Endothelial cell of umbilical vein (primary cell): ENCODE measurements at regions not wholly inside any gene's neighbourhood (a gene's known extent, or its start where the extent isn't known, plus 50 kb on each side); places are given as distances from the start of the nearest gene placed in this dataset.

Source experiments
- BruUV-seq: library from RNA; stranded (reverse); fragments of 400-500 nt; replicated peaks from 2 replicates; lab custom pipeline; 2021; lab: Mats Ljungman, UMichigan
- CTCF ChIA-PET: fragments of 300-600, 350-600 bp; sonication (Branson Sonifier 250); formaldehyde crosslinking; loops from one replicate; lab custom pipeline; 2021; ENCODE audit warnings: antibody characterized with exemption, inconsistent platforms; lab: Charles Lee
- POLR2A ChIA-PET: fragments of 300-600, 350-600 bp; sonication (Branson Sonifier 250); formaldehyde crosslinking; loops from one replicate; lab custom pipeline; 2021; ENCODE audit warnings: antibody characterized with exemption, inconsistent platforms; lab: Charles Lee
- DNase-seq: peaks from one replicate; pipeline ENCODE4 v3.0.0-alpha.2; 2011; ENCODE audit warnings: low read depth, low spot score
- FAIRE-seq: peaks from 2 replicates; lab custom pipeline; 2011; peaks lifted over from hg19 to GRCh38; lab: Jason Lieb, UNC
- H2AFZ ChIP-seq: 2 replicates; pipeline ENCODE4 v1.6.0; 2012; ENCODE audit warnings: low read depth, low read length, control low read depth, inconsistent platforms
- H3K27ac ChIP-seq: 2 replicates; pipeline ENCODE4 v1.5.1; 2011; ENCODE audit warnings: low read depth, mild to moderate bottlenecking, control low read depth, low read length, moderate library complexity; ENCODE audit not compliant: insufficient read depth
- H3K27me3 ChIP-seq, 2 experiments: 2 replicates each; pipeline versions ENCODE4 v1.6.0 to v1.6.1; 2011; ENCODE audit warnings: low read length in 2 of 2, mixed read lengths in 1 of 2; ENCODE audit not compliant: control insufficient read depth in 2 of 2, insufficient read depth in 2 of 2
- H3K36me3 ChIP-seq, 2 experiments: 2 replicates in 1 of 2; 3 replicates in 1 of 2; pipeline ENCODE4 v1.5.1; 2011; ENCODE audit warnings: low read length in 2 of 2, mild to moderate bottlenecking in 1 of 2, moderate library complexity in 1 of 2; ENCODE audit not compliant: control insufficient read depth in 2 of 2, insufficient read depth in 2 of 2; ENCODE audit errors: extremely low read depth in 1 of 2
- H3K4me1 ChIP-seq: 3 replicates; pipeline ENCODE4 v1.5.1; 2011; ENCODE audit warnings: mild to moderate bottlenecking, low read length; ENCODE audit not compliant: control insufficient read depth, insufficient read depth; ENCODE audit errors: extremely low read depth
- H3K4me2 ChIP-seq: 2 replicates; pipeline ENCODE4 v1.6.1; 2011; ENCODE audit warnings: low read length, control low read depth, mixed read lengths; ENCODE audit not compliant: insufficient read depth
- H3K4me3 ChIP-seq, 3 experiments: fragments of 200-600 bp in 1 of 3; sonication (generic), shearing (Covaris generic) in 1 of 3; replicated peaks in 1 of 3; 2 replicates each; pipeline ENCODE4 v1.5.1; 2011 to 2016; ENCODE audit warnings: control low read depth in 3 of 3, low read length in 3 of 3, mild to moderate bottlenecking in 2 of 3, inconsistent platforms in 1 of 3, low read depth in 1 of 3, moderate library complexity in 1 of 3; ENCODE audit not compliant: insufficient read depth in 1 of 3
- H3K79me2 ChIP-seq: 2 replicates; pipeline ENCODE4 v1.6.0; 2012; ENCODE audit warnings: low read length, inconsistent platforms; ENCODE audit not compliant: control insufficient read depth, insufficient read depth
- H3K9ac ChIP-seq: replicated peaks from 2 replicates; pipeline ENCODE3; 2011; ENCODE audit warnings: low read length, control low read depth; ENCODE audit not compliant: insufficient read depth; ENCODE audit errors: extremely low read depth
- H3K9me1 ChIP-seq: replicated peaks from 3 replicates; pipeline ENCODE4 v1.6.0; 2011; ENCODE audit warnings: mild to moderate bottlenecking, low read length; ENCODE audit not compliant: control insufficient read depth, insufficient read depth; ENCODE audit errors: extremely low read depth
- H3K9me3 ChIP-seq: replicated peaks from 2 replicates; pipeline ENCODE4 v1.5.1; 2012; ENCODE audit warnings: low read length, inconsistent platforms; ENCODE audit not compliant: control insufficient read depth, insufficient read depth
- H4K20me1 ChIP-seq: replicated peaks from 2 replicates; pipeline ENCODE3; 2011; ENCODE audit warnings: mild to moderate bottlenecking, low read length; ENCODE audit not compliant: control insufficient read depth, insufficient read depth; ENCODE audit errors: extremely low read depth
- EZH2 ChIP-seq: IDR thresholded peaks from 2 replicates; pipeline ENCODE4 v1.6.1; 2012; ENCODE audit warnings: borderline replicate concordance, low read depth, mild to moderate bottlenecking, moderate library complexity, low read length, inconsistent platforms; ENCODE audit not compliant: severe bottlenecking
- FOS ChIP-seq: IDR thresholded peaks from 2 replicates; pipeline ENCODE4 v1.6.1; 2011; ENCODE audit warnings: mild to moderate bottlenecking, low read length, moderate library complexity, borderline replicate concordance; ENCODE audit not compliant: insufficient read depth
- GATA2 ChIP-seq: IDR thresholded peaks from 2 replicates; pipeline ENCODE4 v1.7.0; 2011; ENCODE audit warnings: low read depth, mild to moderate bottlenecking, moderate library complexity, mixed read lengths, low read length; ENCODE audit not compliant: insufficient read length, insufficient read depth
- JUN ChIP-seq: IDR thresholded peaks from 2 replicates; pipeline ENCODE4 v1.6.1; 2011; ENCODE audit warnings: borderline replicate concordance, low read depth; ENCODE audit not compliant: insufficient read length, insufficient read depth
- MYC ChIP-seq: IDR thresholded peaks from one replicate; pipeline ENCODE4 v1.6.1; 2011; ENCODE audit warnings: mild to moderate bottlenecking, low read depth, low read length
- POLR2A ChIP-seq: IDR thresholded peaks from 2 replicates; pipeline ENCODE4 v1.6.1; 2012; ENCODE audit warnings: low read depth, mild to moderate bottlenecking, control low read depth, low read length
- POLR2AphosphoS5 ChIP-seq: IDR thresholded peaks from 2 replicates; pipeline ENCODE4 v1.6.1; 2012; ENCODE audit warnings: low read depth, mild to moderate bottlenecking, control low read depth, low read length, moderate library complexity; ENCODE audit not compliant: insufficient read depth
- dilution Hi-C: fragments of 300-500 bp; cut with MboI; formaldehyde crosslinking; loops from one replicate; pipeline ENCODE4 v1.15.0; 2019; ENCODE audit warnings: low sequenced_read_pairs; ENCODE audit not compliant: extremely low pct_ligation_motif_present
- intact Hi-C: fragments of 100-400 bp; cut with micrococcal nuclease; formaldehyde crosslinking; loops from one replicate; pipeline ENCODE4 v1.10.0; 2022
- TF ChIP-seq, protein P1 (sequence below), 2 donors: IDR thresholded peaks; 1 replicate in 1 of 2; 2 replicates in 1 of 2; pipeline ENCODE4 v1.5.1; 2011; ENCODE audit warnings: low read length in 2 of 2, mild to moderate bottlenecking in 2 of 2, moderate library complexity in 2 of 2, control low read depth in 1 of 2, inconsistent platforms in 1 of 2, low read depth in 1 of 2; ENCODE audit not compliant: insufficient read depth in 1 of 2; ENCODE audit errors: extremely low read depth in 1 of 2
- TF ChIP-seq, protein P2 (sequence below): IDR thresholded peaks from 2 replicates; pipeline ENCODE4 v1.6.1; 2011; ENCODE audit not compliant: insufficient read depth, insufficient read length

DNA sequence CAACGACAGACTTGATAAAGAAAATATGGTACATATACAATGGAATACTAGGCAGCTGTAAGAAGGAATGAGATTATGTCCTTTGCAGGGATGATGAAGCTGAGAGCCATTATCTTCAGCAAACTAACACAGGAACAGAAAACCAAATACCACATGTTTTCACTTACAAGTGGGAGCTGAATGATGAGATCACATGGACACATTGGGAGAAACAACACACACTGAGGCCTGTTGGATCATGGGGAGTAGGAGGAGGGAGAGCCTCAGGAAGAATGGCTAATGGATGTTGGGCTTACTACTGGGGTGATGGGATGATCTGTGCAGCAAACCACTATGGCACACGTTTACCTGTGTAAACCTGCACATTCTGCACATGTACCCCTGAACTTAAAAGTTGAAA lies 209.7 kb downstream of the SPRY1 start:
- Histone ChIP-seq H3K79me2 (no peaks in the 10 kb centered on the region), H3K4me1 (no peaks in the 10 kb centered on the region), H2AFZ (no peak overlapping the region), H3K27me3 (no peaks in the 10 kb centered on the region), H3K4me2 (no peak overlapping the region), H4K20me1 (no peaks in the 10 kb centered on the region), H3K27ac (no peak overlapping the region), H3K36me3 (no peaks in the 10 kb centered on the region), H3K9me1 (no peaks in the 10 kb centered on the region), H3K9ac (no peak overlapping the region), H3K4me3 (no peak overlapping the region), H3K9me3 (no peaks in the 10 kb centered on the region)
- TF ChIP-seq GATA2 (no peak), FOS (no peak), MYC (no peak), JUN (no peak), POLR2AphosphoS5 (no peak), POLR2A (no peak), EZH2 (no peak)
- TF ChIP-seq, protein P1, sequence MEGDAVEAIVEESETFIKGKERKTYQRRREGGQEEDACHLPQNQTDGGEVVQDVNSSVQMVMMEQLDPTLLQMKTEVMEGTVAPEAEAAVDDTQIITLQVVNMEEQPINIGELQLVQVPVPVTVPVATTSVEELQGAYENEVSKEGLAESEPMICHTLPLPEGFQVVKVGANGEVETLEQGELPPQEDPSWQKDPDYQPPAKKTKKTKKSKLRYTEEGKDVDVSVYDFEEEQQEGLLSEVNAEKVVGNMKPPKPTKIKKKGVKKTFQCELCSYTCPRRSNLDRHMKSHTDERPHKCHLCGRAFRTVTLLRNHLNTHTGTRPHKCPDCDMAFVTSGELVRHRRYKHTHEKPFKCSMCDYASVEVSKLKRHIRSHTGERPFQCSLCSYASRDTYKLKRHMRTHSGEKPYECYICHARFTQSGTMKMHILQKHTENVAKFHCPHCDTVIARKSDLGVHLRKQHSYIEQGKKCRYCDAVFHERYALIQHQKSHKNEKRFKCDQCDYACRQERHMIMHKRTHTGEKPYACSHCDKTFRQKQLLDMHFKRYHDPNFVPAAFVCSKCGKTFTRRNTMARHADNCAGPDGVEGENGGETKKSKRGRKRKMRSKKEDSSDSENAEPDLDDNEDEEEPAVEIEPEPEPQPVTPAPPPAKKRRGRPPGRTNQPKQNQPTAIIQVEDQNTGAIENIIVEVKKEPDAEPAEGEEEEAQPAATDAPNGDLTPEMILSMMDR (IDR thresholded peaks at IDR 0.05; ENCODE audit: extremely low read depth in 1 of 2, insufficient read depth in 1 of 2, low read depth in 1 of 2, low read length in 2 of 2), result no peak
- TF ChIP-seq, protein P2, sequence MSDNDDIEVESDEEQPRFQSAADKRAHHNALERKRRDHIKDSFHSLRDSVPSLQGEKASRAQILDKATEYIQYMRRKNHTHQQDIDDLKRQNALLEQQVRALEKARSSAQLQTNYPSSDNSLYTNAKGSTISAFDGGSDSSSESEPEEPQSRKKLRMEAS, result no peak
- intact Hi-C loops, result no loop called here
- CTCF ChIA-PET, result no interaction called here
- POLR2A ChIA-PET, result no interaction called here
- no TSS peak for BruUV-seq
- FAIRE-seq, result no peak
- dilution Hi-C loops, result no loop called here
- no peak for DNase-seq
